ENCODE measurements at regions not wholly inside any gene's neighbourhood (a gene's known extent, or its start where the extent isn't known, plus 50 kb on each side); places are given as distances from the start of the nearest gene placed in this dataset.
"Not testable (repeated sequence)": the region's sequence is repeated elsewhere in the genome, so short reads cannot be mapped to it uniquely, and the experiment has no call there.

GRCh38 chr13:90502762-90503161 is 844.7 kb upstream of the MIR17HG start:
- no peak for DNase-seq (ENCODE audit: low read depth, low spot score)

- no peak for DNase-seq (ENCODE audit: low read depth, low spot score)
Observed at GRCh38 chr13:90510319-90510718, 837.2 kb upstream of the MIR17HG start.

GRCh38 chr13:90511903-90512302 is 835.6 kb upstream of the MIR17HG start:
- DNase-seq (ENCODE audit: low read depth, low spot score) = no peak

- DNase-seq (ENCODE audit: low read depth, low spot score) = not testable (repeated sequence)
Observed at GRCh38 chr13:90514712-90515111, 832.8 kb upstream of the MIR17HG start.

GRCh38 chr13:90518417-90518816 is 829.1 kb upstream of the MIR17HG start:
- no peak for DNase-seq (ENCODE audit: low read depth, low spot score)

GRCh38 chr13:90519157-90519556 is 828.3 kb upstream of the MIR17HG start:
- DNase-seq (ENCODE audit: low read depth, low spot score) = no peak

- no peak for DNase-seq (ENCODE audit: low read depth, low spot score)
Observed at GRCh38 chr13:90526711-90527110, 820.8 kb upstream of the MIR17HG start.

- no peak for DNase-seq (ENCODE audit: low read depth, low spot score)
Observed at GRCh38 chr13:90531744-90532143, 815.7 kb upstream of the MIR17HG start.

- no peak for DNase-seq (ENCODE audit: low read depth, low spot score)
Observed at GRCh38 chr13:90532861-90533492, 814.5 kb upstream of the MIR17HG start.

GRCh38 chr13:90533866-90534265 is 813.6 kb upstream of the MIR17HG start:
- DNase-seq (ENCODE audit: low read depth, low spot score) = no peak

- no peak for DNase-seq (ENCODE audit: low read depth, low spot score)
Observed at GRCh38 chr13:90534617-90535370, 812.7 kb upstream of the MIR17HG start.

- DNase-seq (ENCODE audit: low read depth, low spot score) = no peak
Observed at GRCh38 chr13:90535421-90535820, 812.1 kb upstream of the MIR17HG start.

GRCh38 chr13:90538063-90538462 is 809.4 kb upstream of the MIR17HG start:
- DNase-seq (ENCODE audit: low read depth, low spot score) = no peak

- DNase-seq (ENCODE audit: low read depth, low spot score) = no peak
Observed at GRCh38 chr13:90541346-90541745, 806.1 kb upstream of the MIR17HG start.

GRCh38 chr13:90542959-90543505 is 804.5 kb upstream of the MIR17HG start:
- no peak for DNase-seq (ENCODE audit: low read depth, low spot score)

- DNase-seq (ENCODE audit: low read depth, low spot score) = no peak
Observed at GRCh38 chr13:90545070-90545840, 802.2 kb upstream of the MIR17HG start.

- no peak for DNase-seq (ENCODE audit: low read depth, low spot score)
Observed at GRCh38 chr13:90547272-90547790, 800.2 kb upstream of the MIR17HG start.

- DNase-seq (ENCODE audit: low read depth, low spot score) = no peak
Observed at GRCh38 chr13:90551253-90551652, 796.2 kb upstream of the MIR17HG start.

GRCh38 chr13:90552702-90553101 is 794.8 kb upstream of the MIR17HG start:
- no peak for DNase-seq (ENCODE audit: low read depth, low spot score)

- no peak for DNase-seq (ENCODE audit: low read depth, low spot score)
Observed at GRCh38 chr13:90553159-90553558, 794.3 kb upstream of the MIR17HG start.

GRCh38 chr13:90557626-90558025 is 789.9 kb upstream of the MIR17HG start:
- DNase-seq (ENCODE audit: low read depth, low spot score) = no peak

- DNase-seq (ENCODE audit: low read depth, low spot score) = no peak
Observed at GRCh38 chr13:90562443-90562842, 785.0 kb upstream of the MIR17HG start.

Data from activated naive CD8-positive, alpha-beta T cell treated with anti-CD3 and anti-CD28 coated beads, Interleukin-2, amount 50 U/mL, for 16 hours (primary cell).